GM21447 (cell line): ENCODE measurements at regions not wholly inside any gene's neighbourhood (a gene's known extent, or its start where the extent isn't known, plus 50 kb on each side); places are given as distances from the start of the nearest gene placed in this dataset.

Experiments
- ATAC-seq: cut with Tn5 transposase; IDR thresholded peaks from one replicate; pipeline ENCODE4 v1.9.1; 2021; ENCODE audit not compliant: unreplicated experiment

GRCh38 chr7:33661430-33662160 lies 243.7 kb upstream of the BMPER start:
- ATAC-seq, result no peak

GRCh38 chr7:33666531-33666930 lies 238.8 kb upstream of the BMPER start:
- no peak for ATAC-seq

- no peak for ATAC-seq
Measured at GRCh38 chr7:33667196-33667595, 238.1 kb upstream of the BMPER start.

- ATAC-seq, result no peak
Measured at GRCh38 chr7:33669251-33669670, 236.1 kb upstream of the BMPER start.

GRCh38 chr7:33671531-33672262 lies 233.6 kb upstream of the BMPER start:
- ATAC-seq, result no peak

GRCh38 chr7:33673029-33673700 lies 232.2 kb upstream of the BMPER start:
- ATAC-seq, result no peak

GRCh38 chr7:33674804-33675411 lies 230.4 kb upstream of the BMPER start:
- ATAC-seq, result no peak

- no peak for ATAC-seq
Measured at GRCh38 chr7:33677556-33677955, 227.8 kb upstream of the BMPER start.

- no peak for ATAC-seq
Measured at GRCh38 chr7:33678569-33679335, 226.6 kb upstream of the BMPER start.

GRCh38 chr7:33680682-33681081 lies 224.7 kb upstream of the BMPER start:
- ATAC-seq, result no peak

- ATAC-seq, result no peak
Measured at GRCh38 chr7:33685503-33685902, 219.8 kb upstream of the BMPER start.

GRCh38 chr7:33685981-33686683 lies 219.2 kb upstream of the BMPER start:
- no peak for ATAC-seq

- no peak for ATAC-seq
Measured at GRCh38 chr7:33687625-33688024, 217.7 kb upstream of the BMPER start.

- no peak for ATAC-seq
Measured at GRCh38 chr7:33691180-33691579, 214.2 kb upstream of the BMPER start.

GRCh38 chr7:33692956-33693355 lies 212.4 kb upstream of the BMPER start:
- no peak for ATAC-seq

- no peak for ATAC-seq
Measured at GRCh38 chr7:33694006-33694405, 211.3 kb upstream of the BMPER start.

GRCh38 chr7:33697616-33698015 lies 207.7 kb upstream of the BMPER start:
- ATAC-seq, result no peak

- ATAC-seq, result no peak
Measured at GRCh38 chr7:33698041-33698440, 207.3 kb upstream of the BMPER start.

- no peak for ATAC-seq
Measured at GRCh38 chr7:33698692-33699128, 206.6 kb upstream of the BMPER start.
